HCT116 (cell line): ENCODE measurements at regions not wholly inside any gene's neighbourhood (a gene's known extent, or its start where the extent isn't known, plus 50 kb on each side); places are given as distances from the start of the nearest gene placed in this dataset.

ENCODE experiments used
- ATAC-seq: fragments of 200-7000 bp; cut with Tn5 transposase; 2 replicates; pipeline ENCODE4 v1.9.1; 2020; ENCODE audit warnings: mild to moderate bottlenecking, moderate library complexity
- BruUV-seq: library from RNA; stranded (reverse); fragments of 400-500 nt; replicated peaks from 2 replicates; lab custom pipeline; 2021; lab: Mats Ljungman, UMichigan
- CTCF ChIA-PET: fragments of 300-600 bp; sonication (Branson Sonifier 250); formaldehyde crosslinking; loops from one replicate; lab custom pipeline; 2021; ENCODE audit warnings: antibody characterized with exemption; lab: Charles Lee
- POLR2A ChIA-PET: fragments of 300-600, 350-600 bp; sonication (Branson Sonifier 250); formaldehyde crosslinking; loops from one replicate; lab custom pipeline; 2021; ENCODE audit warnings: antibody characterized with exemption; lab: Charles Lee
- RAD21 ChIA-PET, 2 experiments: fragments of 300-600 bp; sonication (Branson Sonifier 250); formaldehyde crosslinking; loops; one replicate each; lab custom pipeline; 2023; ENCODE audit warnings: low total read pairs in 2 of 2; ENCODE audit not compliant: uncharacterized antibody in 2 of 2, unreplicated experiment in 2 of 2, low non-redundant PET in 1 of 2; lab: Charles Lee
- DNase-seq: peaks from one replicate; pipeline ENCODE4 v3.0.0-alpha.2; 2010; ENCODE audit warnings: low read depth, low spot score
- H2AFZ ChIP-seq: fragments of 200-600 bp; shearing (Covaris generic), sonication (generic); 2 replicates; pipeline ENCODE4 v1.6.1; 2017; ENCODE audit warnings: low read depth, mixed run types, mixed read lengths, antibody characterized with exemption, low read length; ENCODE audit not compliant: poor library complexity, severe bottlenecking
- H3K27ac ChIP-seq: 2 replicates; pipeline ENCODE4 v1.5.1; 2012; ENCODE audit warnings: low read depth, low read length
- H3K27me3 ChIP-seq: fragments of 200-600 bp; sonication (generic); 2 replicates; pipeline ENCODE4 v1.6.1; 2016; ENCODE audit warnings: mixed run types, low read length, mixed read lengths; ENCODE audit not compliant: insufficient read depth
- H3K36me3 ChIP-seq, 2 experiments: fragments of 200-500 bp in 1 of 2; fragments of 200-600 bp in 1 of 2; sonication (Bioruptor generic) in 1 of 2; sonication (generic) in 1 of 2; 2 replicates each; pipeline versions ENCODE4 v1.5.1 to v1.6.1; 2014 to 2016; ENCODE audit warnings: low read length in 2 of 2, inconsistent platforms in 1 of 2, mixed read lengths in 1 of 2, mixed run types in 1 of 2; ENCODE audit not compliant: insufficient read depth in 2 of 2, control insufficient read depth in 1 of 2
- H3K4me1 ChIP-seq, 2 experiments: fragments of 200-600 bp in 1 of 2; sonication (generic) in 1 of 2; 2 replicates each; pipeline versions ENCODE4 v1.5.1 to v1.6.1; 2012 to 2017; ENCODE audit warnings: low read length in 2 of 2, inconsistent platforms in 1 of 2, mild to moderate bottlenecking in 1 of 2, mixed read lengths in 1 of 2, mixed run types in 1 of 2, moderate library complexity in 1 of 2; ENCODE audit not compliant: insufficient read depth in 2 of 2, control insufficient read depth in 1 of 2
- H3K4me2 ChIP-seq: fragments of 200-600 bp; sonication (generic); 2 replicates; pipeline ENCODE4 v1.6.1; 2017; ENCODE audit warnings: mixed run types, low read length, mixed read lengths
- H3K4me3 ChIP-seq, 2 experiments: fragments of 200-600 bp in 1 of 2; sonication (generic) in 1 of 2; replicated peaks in 1 of 2; 2 replicates each; pipeline ENCODE4 v1.5.1; 2011 to 2016; ENCODE audit warnings: low read length in 2 of 2, control low read depth in 1 of 2, low read depth in 1 of 2, mild to moderate bottlenecking in 1 of 2, mixed read lengths in 1 of 2, mixed run types in 1 of 2
- H3K79me2 ChIP-seq: fragments of 200-600 bp; sonication (generic); 2 replicates; pipeline ENCODE4 v1.6.1; 2017; ENCODE audit warnings: mild to moderate bottlenecking, mixed run types, low read length, moderate library complexity, mixed read lengths; ENCODE audit not compliant: insufficient read depth
- H3K9ac ChIP-seq: fragments of 200-600 bp; sonication (generic); 2 replicates; pipeline ENCODE4 v1.6.1; 2016; ENCODE audit warnings: low read length, mixed read lengths
- H3K9me2 ChIP-seq: fragments of 200-600 bp; sonication (generic), shearing (Covaris generic); 2 replicates; pipeline ENCODE4 v1.6.1; 2017; ENCODE audit warnings: mixed run types, mild to moderate bottlenecking, moderate library complexity; ENCODE audit not compliant: insufficient read depth
- H3K9me3 ChIP-seq, 2 experiments: fragments of 200-500 bp in 1 of 2; fragments of 200-600 bp in 1 of 2; sonication (Bioruptor generic) in 1 of 2; sonication (generic) in 1 of 2; 2 replicates each; pipeline ENCODE4 v1.6.1; 2014 to 2017; ENCODE audit warnings: low read length in 2 of 2, mixed read lengths in 2 of 2, inconsistent platforms in 1 of 2, low read depth in 1 of 2, mild to moderate bottlenecking in 1 of 2, mixed run types in 1 of 2, moderate library complexity in 1 of 2; ENCODE audit not compliant: control insufficient read depth in 1 of 2, insufficient read depth in 1 of 2
- H4K20me1 ChIP-seq: fragments of 200-600 bp; sonication (generic), shearing (Covaris generic); 2 replicates; pipeline ENCODE4 v1.6.1; 2017; ENCODE audit warnings: mixed run types, mild to moderate bottlenecking, moderate library complexity; ENCODE audit not compliant: insufficient read depth
- CBX3 ChIP-seq: IDR thresholded peaks from 2 replicates; pipeline ENCODE4 v1.6.1; 2012; ENCODE audit warnings: low read depth
- CEBPB ChIP-seq: IDR thresholded peaks from 2 replicates; pipeline ENCODE4 v1.6.1; 2012; ENCODE audit warnings: low read depth
- EGR1 ChIP-seq: IDR thresholded peaks from 2 replicates; pipeline ENCODE4 v1.6.1; 2012; ENCODE audit warnings: low read depth
- ELF1 ChIP-seq: IDR thresholded peaks from 2 replicates; pipeline ENCODE4 v1.6.1; 2012; ENCODE audit warnings: low read depth, borderline replicate concordance
- EZH2 ChIP-seq: fragments of 200-600 bp; sonication (generic); IDR thresholded peaks from 2 replicates; pipeline ENCODE4 v1.6.1; 2017; ENCODE audit warnings: antibody characterized with exemption, mixed run types
- FOSL1 ChIP-seq: IDR thresholded peaks from 2 replicates; pipeline ENCODE4 v1.6.1; 2012; ENCODE audit warnings: low read depth
- JUND ChIP-seq: IDR thresholded peaks from 2 replicates; pipeline ENCODE4 v1.6.1; 2012
- POLR2A ChIP-seq: IDR thresholded peaks from 2 replicates; pipeline ENCODE4 v1.7.0; 2011; ENCODE audit warnings: borderline replicate concordance; ENCODE audit not compliant: insufficient read depth, insufficient read length; ENCODE audit errors: extremely low read depth
- POLR2AphosphoS5 ChIP-seq: IDR thresholded peaks from 2 replicates; pipeline ENCODE4 v1.6.1; 2011; ENCODE audit warnings: mild to moderate bottlenecking, low read depth, low read length, moderate library complexity
- REST ChIP-seq: IDR thresholded peaks from 2 replicates; pipeline ENCODE4 v1.6.1; 2012; ENCODE audit warnings: low read depth
- SIN3A ChIP-seq: IDR thresholded peaks from 2 replicates; pipeline ENCODE4 v1.6.1; 2012; ENCODE audit warnings: low read depth
- SP1 ChIP-seq: IDR thresholded peaks from 2 replicates; pipeline ENCODE4 v1.6.1; 2012; ENCODE audit warnings: low read depth
- YY1 ChIP-seq: IDR thresholded peaks from 2 replicates; pipeline ENCODE4 v1.6.1; 2011; ENCODE audit warnings: low read length, low read depth, moderate library complexity, mild to moderate bottlenecking; ENCODE audit not compliant: insufficient replicate concordance; ENCODE audit errors: extremely low read depth
- ZFX ChIP-seq: fragments of 450-650 bp; IDR thresholded peaks from 2 replicates; pipeline ENCODE4 v1.6.1; 2017
- ZNF274 ChIP-seq: fragments of 200-500 bp; sonication (Bioruptor generic); IDR thresholded peaks from 2 replicates; pipeline ENCODE4 v1.6.1; 2014; ENCODE audit warnings: mild to moderate bottlenecking, low read depth, low read length, inconsistent platforms
- intact Hi-C: fragments of 100-400 bp; cut with micrococcal nuclease; formaldehyde crosslinking; loops from 2 replicates; pipeline ENCODE4 v1.10.0; 2022
- TF ChIP-seq, protein P1 (sequence below): IDR thresholded peaks from 2 replicates; pipeline ENCODE4 v1.6.1; 2011; ENCODE audit warnings: mild to moderate bottlenecking, low read length, moderate library complexity; ENCODE audit not compliant: insufficient replicate concordance; ENCODE audit errors: extremely low read depth
- TF ChIP-seq, protein P2 (sequence below): IDR thresholded peaks from 2 replicates; pipeline ENCODE4 v1.6.1; 2012

- no peaks in the 10 kb centered on the region for H3K79me2 ChIP-seq
- H2AFZ ChIP-seq = no peak overlapping the region
- no peak overlapping the region for H3K9ac ChIP-seq
- ATAC-seq (no peak), DNase-seq (no peak)
- no peak overlapping the region for H3K27ac ChIP-seq
- BruUV-seq = no TSS peak
- TF ChIP-seq ELF1 (no peak), SIN3A (no peak), JUND (no peak)
- no peaks in the 10 kb centered on the region for H3K4me1 ChIP-seq
- ChIA-PET CTCF (no interaction called here), POLR2A (no interaction called here), RAD21 (no interaction called here)
- no peaks in the 10 kb centered on the region for H4K20me1 ChIP-seq
- H3K4me3 ChIP-seq = no peak overlapping the region
- no peaks in the 10 kb centered on the region for H3K27me3 ChIP-seq
- H3K9me3 ChIP-seq = no peaks in the 10 kb centered on the region
- H3K4me2 ChIP-seq = no peak overlapping the region
- no peaks in the 10 kb centered on the region for H3K36me3 ChIP-seq
- intact Hi-C loops = no loop called here
- H3K9me2 ChIP-seq = no peaks in the 10 kb centered on the region
Observed at GRCh38 chr1:183730107-183730724, 74.7 kb upstream of the RGL1 start.

DNA sequence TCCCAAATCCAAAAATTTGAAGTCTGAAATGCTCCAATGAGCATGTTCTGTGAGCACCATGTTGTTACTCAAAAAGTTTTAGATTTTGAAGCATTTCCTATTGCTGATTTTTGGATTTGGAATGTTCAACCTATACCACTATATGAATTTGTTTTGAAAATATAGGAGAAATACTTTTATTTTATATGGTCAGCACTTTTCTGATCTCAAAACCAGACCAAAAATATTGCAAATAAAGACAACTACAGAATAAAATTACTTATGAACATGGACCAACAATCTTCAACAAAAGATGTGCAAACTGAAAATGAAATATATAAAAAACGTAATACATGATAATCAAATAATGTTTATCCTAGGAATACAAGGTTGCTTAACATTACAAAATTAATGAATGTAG lies 73.7 kb upstream of the APOBEC4 start:
- no peak for ATAC-seq
- Histone ChIP-seq H3K27me3 (no peaks in the 10 kb centered on the region), H3K9me3 (no peaks in the 10 kb centered on the region), H3K79me2 (no peaks in the 10 kb centered on the region), H3K9ac (no peak overlapping the region), H2AFZ (no peak overlapping the region), H3K4me2 (no peak overlapping the region), H3K4me3 (no peak overlapping the region), H4K20me1 (no peaks in the 10 kb centered on the region), H3K36me3 (no peaks in the 10 kb centered on the region), H3K27ac (no peak overlapping the region), H3K4me1 (no peaks in the 10 kb centered on the region), H3K9me2 (no peaks in the 10 kb centered on the region)
- ChIA-PET RAD21 (no interaction called here), CTCF (no interaction called here), POLR2A (no interaction called here)
- intact Hi-C loops = no loop called here
- DNase-seq = no peak
- BruUV-seq = no TSS peak
- TF ChIP-seq SIN3A (no peak), POLR2A (no peak), ZFX (no peak), JUND (no peak), POLR2AphosphoS5 (no peak), CEBPB (no peak), FOSL1 (no peak), ZNF274 (no peak), CBX3 (no peak), REST (no peak), EZH2 (no peak), SP1 (no peak), ELF1 (no peak), EGR1 (no peak), YY1 (no peak)
- TF ChIP-seq, protein P1, sequence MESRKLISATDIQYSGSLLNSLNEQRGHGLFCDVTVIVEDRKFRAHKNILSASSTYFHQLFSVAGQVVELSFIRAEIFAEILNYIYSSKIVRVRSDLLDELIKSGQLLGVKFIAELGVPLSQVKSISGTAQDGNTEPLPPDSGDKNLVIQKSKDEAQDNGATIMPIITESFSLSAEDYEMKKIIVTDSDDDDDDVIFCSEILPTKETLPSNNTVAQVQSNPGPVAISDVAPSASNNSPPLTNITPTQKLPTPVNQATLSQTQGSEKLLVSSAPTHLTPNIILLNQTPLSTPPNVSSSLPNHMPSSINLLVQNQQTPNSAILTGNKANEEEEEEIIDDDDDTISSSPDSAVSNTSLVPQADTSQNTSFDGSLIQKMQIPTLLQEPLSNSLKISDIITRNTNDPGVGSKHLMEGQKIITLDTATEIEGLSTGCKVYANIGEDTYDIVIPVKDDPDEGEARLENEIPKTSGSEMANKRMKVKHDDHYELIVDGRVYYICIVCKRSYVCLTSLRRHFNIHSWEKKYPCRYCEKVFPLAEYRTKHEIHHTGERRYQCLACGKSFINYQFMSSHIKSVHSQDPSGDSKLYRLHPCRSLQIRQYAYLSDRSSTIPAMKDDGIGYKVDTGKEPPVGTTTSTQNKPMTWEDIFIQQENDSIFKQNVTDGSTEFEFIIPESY = no peak
- TF ChIP-seq, protein P2, sequence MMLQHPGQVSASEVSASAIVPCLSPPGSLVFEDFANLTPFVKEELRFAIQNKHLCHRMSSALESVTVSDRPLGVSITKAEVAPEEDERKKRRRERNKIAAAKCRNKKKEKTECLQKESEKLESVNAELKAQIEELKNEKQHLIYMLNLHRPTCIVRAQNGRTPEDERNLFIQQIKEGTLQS = no peak
